HG03575 (cell line): ENCODE measurements at regions not wholly inside any gene's neighbourhood (a gene's known extent, or its start where the extent isn't known, plus 50 kb on each side); places are given as distances from the start of the nearest gene placed in this dataset.
"Not testable (repeated sequence)": the region's sequence is repeated elsewhere in the genome, so short reads cannot be mapped to it uniquely, and the experiment has no call there.

Source experiments
- ATAC-seq: cut with Tn5 transposase; IDR thresholded peaks from one replicate; pipeline ENCODE4 v1.9.1; 2021; ENCODE audit not compliant: unreplicated experiment, insufficient number of reproducible peaks, low FRiP score; ENCODE audit errors: extremely low read depth

GRCh38 chr5:92653730-92654461 lies 927.1 kb downstream of the NR2F1-AS1 start:
- ATAC-seq = no peak

GRCh38 chr5:92652756-92653155 lies 928.3 kb downstream of the NR2F1-AS1 start:
- ATAC-seq = no peak

- no peak for ATAC-seq
Measured at GRCh38 chr5:92644266-92644886, 936.6 kb downstream of the NR2F1-AS1 start.

- ATAC-seq = no peak
Measured at GRCh38 chr5:92641031-92641962, 939.7 kb downstream of the NR2F1-AS1 start.

GRCh38 chr5:92640340-92640739 lies 940.7 kb downstream of the NR2F1-AS1 start:
- no peak for ATAC-seq

- no peak for ATAC-seq
Measured at GRCh38 chr5:92637960-92638359, 943.1 kb downstream of the NR2F1-AS1 start.

- no peak for ATAC-seq
Measured at GRCh38 chr5:92637247-92637646, 943.8 kb downstream of the NR2F1-AS1 start.

- no peak for ATAC-seq
Measured at GRCh38 chr5:92635001-92635461, 946.0 kb downstream of the NR2F1-AS1 start.

- ATAC-seq = no peak
Measured at GRCh38 chr5:92633875-92634487, 947.0 kb downstream of the NR2F1-AS1 start.

- no peak for ATAC-seq
Measured at GRCh38 chr5:92633176-92633575, 947.8 kb downstream of the NR2F1-AS1 start.

GRCh38 chr5:92631237-92631701 lies 949.8 kb downstream of the NR2F1-AS1 start:
- not testable (repeated sequence) for ATAC-seq

- no peak for ATAC-seq
Measured at GRCh38 chr5:92629574-92629973, 951.4 kb downstream of the NR2F1-AS1 start.

GRCh38 chr5:92629000-92629399 lies 952.0 kb downstream of the NR2F1-AS1 start:
- no peak for ATAC-seq

GRCh38 chr5:92627186-92627585 lies 953.8 kb downstream of the NR2F1-AS1 start:
- no peak for ATAC-seq

- no peak for ATAC-seq
Measured at GRCh38 chr5:92616085-92616484, 964.9 kb downstream of the NR2F1-AS1 start.

- ATAC-seq = no peak
Measured at GRCh38 chr5:92613546-92613945, 967.5 kb downstream of the NR2F1-AS1 start.

GRCh38 chr5:92610435-92610834 lies 970.6 kb downstream of the NR2F1-AS1 start:
- not testable (repeated sequence) for ATAC-seq

- ATAC-seq = no peak
Measured at GRCh38 chr5:92605591-92605990, 975.4 kb downstream of the NR2F1-AS1 start.

GRCh38 chr5:92599217-92599810 lies 981.7 kb downstream of the NR2F1-AS1 start:
- no peak for ATAC-seq
